C4-2B (cell line): ENCODE measurements at regions not wholly inside any gene's neighbourhood (a gene's known extent, or its start where the extent isn't known, plus 50 kb on each side); places are given as distances from the start of the nearest gene placed in this dataset.

Experiments
- H3K27ac ChIP-seq: fragments of 450-650 bp; 2 replicates; pipeline ENCODE4 v1.5.1; 2017
- ZFX ChIP-seq: fragments of 450-650 bp; IDR thresholded peaks from 2 replicates; pipeline ENCODE4 v1.6.1; 2017
- TF ChIP-seq, protein P1 (sequence below): fragments of 450-650 bp; conservative IDR thresholded peaks from 2 replicates; pipeline ENCODE4 v1.5.1; 2017; ENCODE audit warnings: mild to moderate bottlenecking

DNA sequence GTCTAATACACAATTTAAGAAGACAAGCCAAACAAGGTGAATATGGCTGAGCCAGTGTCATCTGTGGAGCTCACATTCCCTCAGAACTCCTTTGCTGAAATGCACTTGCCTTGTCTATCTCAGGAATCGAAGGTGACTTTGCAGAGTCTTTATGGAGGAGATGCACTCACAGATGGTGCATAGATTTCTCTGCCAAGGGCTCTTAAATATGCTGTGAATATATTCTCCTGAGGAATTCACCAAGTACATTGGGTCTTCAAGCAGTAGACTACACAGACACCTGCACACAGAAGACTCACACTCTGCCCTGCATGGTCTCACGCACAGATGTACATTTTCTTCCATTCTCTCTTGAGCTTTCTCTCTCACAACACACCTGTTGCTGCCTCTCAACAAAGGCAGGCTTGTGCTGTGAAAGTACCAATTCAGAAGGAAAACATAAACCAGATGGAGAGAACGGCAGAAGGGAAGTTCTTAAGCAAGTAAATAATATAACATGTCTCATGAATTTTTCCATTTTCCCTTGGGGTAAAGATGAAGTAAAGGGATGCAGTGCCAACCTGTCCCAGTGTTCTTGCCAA lies 174.7 kb downstream of the DLEU7 start:
- TF ChIP-seq, protein P1, sequence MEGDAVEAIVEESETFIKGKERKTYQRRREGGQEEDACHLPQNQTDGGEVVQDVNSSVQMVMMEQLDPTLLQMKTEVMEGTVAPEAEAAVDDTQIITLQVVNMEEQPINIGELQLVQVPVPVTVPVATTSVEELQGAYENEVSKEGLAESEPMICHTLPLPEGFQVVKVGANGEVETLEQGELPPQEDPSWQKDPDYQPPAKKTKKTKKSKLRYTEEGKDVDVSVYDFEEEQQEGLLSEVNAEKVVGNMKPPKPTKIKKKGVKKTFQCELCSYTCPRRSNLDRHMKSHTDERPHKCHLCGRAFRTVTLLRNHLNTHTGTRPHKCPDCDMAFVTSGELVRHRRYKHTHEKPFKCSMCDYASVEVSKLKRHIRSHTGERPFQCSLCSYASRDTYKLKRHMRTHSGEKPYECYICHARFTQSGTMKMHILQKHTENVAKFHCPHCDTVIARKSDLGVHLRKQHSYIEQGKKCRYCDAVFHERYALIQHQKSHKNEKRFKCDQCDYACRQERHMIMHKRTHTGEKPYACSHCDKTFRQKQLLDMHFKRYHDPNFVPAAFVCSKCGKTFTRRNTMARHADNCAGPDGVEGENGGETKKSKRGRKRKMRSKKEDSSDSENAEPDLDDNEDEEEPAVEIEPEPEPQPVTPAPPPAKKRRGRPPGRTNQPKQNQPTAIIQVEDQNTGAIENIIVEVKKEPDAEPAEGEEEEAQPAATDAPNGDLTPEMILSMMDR, result no peak
- no peak for TF ChIP-seq ZFX

GRCh38 chr13:50670272-50670671 lies 173.2 kb downstream of the DLEU7 start:
- no peak overlapping the region for H3K27ac ChIP-seq
- TF ChIP-seq, protein P1, result no peak
- no peak for TF ChIP-seq ZFX

More for the DNA sequence above, 174.7 kb downstream of the DLEU7 start:
- H3K27ac ChIP-seq, result no peak overlapping the region

DNA sequence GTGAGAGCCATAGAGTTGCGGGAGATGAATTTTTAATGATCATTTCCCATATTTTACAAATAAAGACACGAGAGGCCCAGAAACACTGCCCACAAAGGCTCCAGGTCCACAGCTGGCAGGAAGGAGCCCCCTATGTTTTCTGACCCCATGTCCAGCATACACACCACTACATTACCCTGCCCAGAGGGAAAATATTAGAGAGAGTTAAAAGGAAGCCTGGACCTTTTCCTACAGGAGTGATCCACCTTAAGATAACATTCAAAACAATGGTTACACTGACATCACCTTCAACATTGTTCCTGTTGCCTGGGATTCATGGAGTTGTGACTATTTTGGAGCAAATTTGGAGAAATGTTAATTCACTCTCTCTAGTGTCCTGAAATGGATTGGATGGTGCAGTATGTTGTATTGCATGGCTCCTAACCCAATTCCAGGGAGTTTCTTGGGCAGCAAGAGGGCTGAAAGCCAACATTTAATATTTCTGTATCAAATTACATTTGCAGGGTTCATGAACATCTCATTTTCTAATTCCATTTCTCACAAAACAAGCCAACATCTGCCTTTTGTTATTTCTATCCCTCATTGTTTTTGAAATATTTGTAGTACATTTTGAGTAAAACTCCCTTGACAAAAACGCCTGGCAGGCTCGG lies 172.5 kb downstream of the DLEU7 start:
- H3K27ac ChIP-seq, result no peak overlapping the region
- TF ChIP-seq, protein P1, result no peak
- TF ChIP-seq ZFX, result no peak

GRCh38 chr13:50671497-50671850 lies 172.0 kb downstream of the DLEU7 start:
- H3K27ac ChIP-seq, result no peak overlapping the region
- no peak for TF ChIP-seq ZFX
- TF ChIP-seq, protein P1, result no peak

DNA sequence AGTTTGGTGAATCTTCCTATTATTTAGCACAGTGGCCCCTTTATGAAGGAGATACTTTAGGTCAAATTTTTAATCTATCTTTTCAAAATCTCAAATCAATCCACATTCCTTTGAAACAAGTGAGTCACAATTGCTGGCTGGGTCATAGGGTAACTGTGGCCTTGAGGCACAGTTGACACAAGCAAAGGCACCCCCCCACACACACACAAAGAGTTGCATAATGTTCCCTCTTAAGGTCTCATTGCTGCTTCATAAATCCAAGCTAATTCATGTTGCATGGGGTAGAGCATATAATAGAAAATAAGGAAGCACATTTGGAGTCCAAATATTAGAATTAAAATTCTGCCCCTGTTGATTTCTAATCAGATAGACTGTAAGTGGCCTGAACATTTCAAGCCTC lies 171.5 kb downstream of the DLEU7 start:
- TF ChIP-seq, protein P1, result no peak
- no peak for TF ChIP-seq ZFX
- H3K27ac ChIP-seq, result no peak overlapping the region

GRCh38 chr13:50675651-50676050 lies 167.8 kb downstream of the DLEU7 start:
- no peak overlapping the region for H3K27ac ChIP-seq
- TF ChIP-seq, protein P1, result no peak
- TF ChIP-seq ZFX, result no peak

DNA sequence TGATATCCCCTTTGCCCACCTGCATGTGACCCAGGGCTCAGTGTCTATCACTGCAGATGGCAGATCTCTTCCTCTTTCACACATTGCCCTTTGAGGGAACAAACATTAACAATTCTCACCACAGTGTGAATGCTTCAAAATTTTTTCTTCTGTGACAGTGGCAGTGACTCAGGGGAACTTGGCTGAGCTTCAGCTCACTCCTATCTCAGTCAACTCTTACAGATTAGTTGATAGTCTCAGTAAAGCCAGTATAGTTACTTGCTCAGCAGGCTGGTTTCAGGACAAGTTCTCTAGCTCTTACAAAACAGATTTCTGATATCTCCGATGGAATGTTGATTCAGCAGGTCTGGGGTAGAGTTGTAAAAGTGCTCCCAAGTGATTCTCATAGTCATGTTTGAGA lies 166.9 kb downstream of the DLEU7 start:
- H3K27ac ChIP-seq, result no peak overlapping the region
- TF ChIP-seq ZFX, result no peak
- TF ChIP-seq, protein P1, result no peak
